GM12878 (cell line): ENCODE measurements at regions not wholly inside any gene's neighbourhood (a gene's known extent, or its start where the extent isn't known, plus 50 kb on each side); places are given as distances from the start of the nearest gene placed in this dataset.

Source experiments
- ATAC-seq: fragments of 200-7000 bp; cut with Tn5 transposase; 3 replicates; pipeline ENCODE4 v1.9.1; 2020; ENCODE audit warnings: mild to moderate bottlenecking, moderate library complexity
- BruUV-seq: library from RNA; stranded (reverse); fragments of 400-500 nt; replicated peaks from 2 replicates; lab custom pipeline; 2021; lab: Mats Ljungman, UMichigan
- CTCF ChIA-PET: fragments of 300-600 bp; sonication (Branson Sonifier 250); formaldehyde crosslinking; extraction: SDS; loops from one replicate; lab custom pipeline; 2021; ENCODE audit warnings: inconsistent platforms; lab: Yijun Ruan, JAX
- POLR2A ChIA-PET: fragments of 350-600 bp; formaldehyde crosslinking; extraction: SDS; loops from one replicate; lab custom pipeline; 2021; ENCODE audit warnings: inconsistent platforms; lab: Charles Lee
- RAD21 ChIA-PET: fragments of 300-600 bp; sonication (Branson Sonifier 250); formaldehyde crosslinking; loops from one replicate; lab custom pipeline; 2023; ENCODE audit warnings: antibody characterized with exemption; ENCODE audit not compliant: unreplicated experiment; lab: Charles Lee
- SMC1A ChIA-PET: fragments of 300-600 bp; sonication (Branson Sonifier 250); formaldehyde crosslinking; loops from one replicate; lab custom pipeline; 2023; ENCODE audit not compliant: unreplicated experiment, uncharacterized antibody; lab: Charles Lee
- DNase-seq: peaks from one replicate; pipeline ENCODE4 v3.0.0-alpha.2; 2011; ENCODE audit warnings: low read depth, low spot score
- FAIRE-seq: peaks from 3 replicates; lab custom pipeline; 2011; peaks lifted over from hg19 to GRCh38; lab: Jason Lieb, UNC
- H2AFZ ChIP-seq: 2 replicates; pipeline ENCODE4 v1.6.0; 2011; ENCODE audit warnings: low read depth, low read length, control low read depth; ENCODE audit not compliant: control insufficient read depth
- H3K27ac ChIP-seq: 2 replicates; pipeline ENCODE4 v1.5.1; 2011; ENCODE audit warnings: control low read depth; ENCODE audit not compliant: control insufficient read depth, insufficient read depth
- H3K27me3 ChIP-seq, 2 experiments: replicated peaks in 1 of 2; 2 replicates each; pipeline versions ENCODE4 v1.6.0 to v1.6.1; 2011; ENCODE audit warnings: low read length in 1 of 2; ENCODE audit not compliant: control insufficient read depth in 2 of 2, insufficient read depth in 2 of 2
- H3K36me3 ChIP-seq, 2 experiments: 2 replicates each; pipeline ENCODE4 v1.5.1; 2011; ENCODE audit warnings: low read length in 1 of 2; ENCODE audit not compliant: control insufficient read depth in 2 of 2, insufficient read depth in 2 of 2
- H3K4me1 ChIP-seq: 2 replicates; pipeline ENCODE4 v1.6.1; 2011; ENCODE audit warnings: mild to moderate bottlenecking, low read length, moderate library complexity, mixed read lengths; ENCODE audit not compliant: control insufficient read depth, insufficient read depth
- H3K4me2 ChIP-seq: 2 replicates; pipeline ENCODE4 v1.6.0; 2011; ENCODE audit warnings: control low read depth; ENCODE audit not compliant: control insufficient read depth, insufficient read depth
- H3K4me3 ChIP-seq: fragments of 200-600 bp; sonication (generic); 2 replicates; pipeline ENCODE4 v1.5.1; 2016
- H3K79me2 ChIP-seq: 2 replicates; pipeline ENCODE4 v1.6.0; 2011; ENCODE audit warnings: low read length; ENCODE audit not compliant: control insufficient read depth, insufficient read depth
- H3K9ac ChIP-seq: 2 replicates; pipeline ENCODE4 v1.8.0; 2011; ENCODE audit warnings: low read length, control low read depth, mixed read lengths; ENCODE audit not compliant: control insufficient read depth, insufficient read depth
- H3K9me3 ChIP-seq: replicated peaks from 3 replicates; pipeline ENCODE4 v1.5.1; 2011; ENCODE audit warnings: mild to moderate bottlenecking, low read length; ENCODE audit not compliant: control insufficient read depth, insufficient read depth
- H4K20me1 ChIP-seq: 2 replicates; pipeline ENCODE4 v1.6.0; 2011; ENCODE audit not compliant: control insufficient read depth, insufficient read depth
- BCL11A ChIP-seq: IDR thresholded peaks from 2 replicates; pipeline ENCODE4 v1.6.1; 2011; ENCODE audit warnings: low read depth, low read length
- CREB1 ChIP-seq: IDR thresholded peaks from 2 replicates; pipeline ENCODE4 v1.6.1; 2012; ENCODE audit warnings: low read depth, mild to moderate bottlenecking, inconsistent platforms
- CREM ChIP-seq: IDR thresholded peaks from 2 replicates; pipeline ENCODE4 v1.6.1; 2014; ENCODE audit warnings: antibody characterized with exemption, low read depth
- E2F4 ChIP-seq: IDR thresholded peaks from 2 replicates; pipeline ENCODE4 v1.6.1; 2012; ENCODE audit warnings: low read depth, low read length, improper control_type of control experiment
- EED ChIP-seq: sonication (generic); IDR thresholded peaks from 2 replicates; pipeline ENCODE4 v1.6.1; 2016; ENCODE audit warnings: antibody characterized with exemption, low read depth
- GABPA ChIP-seq: IDR thresholded peaks from 2 replicates; pipeline ENCODE4 v1.6.1; 2014; ENCODE audit warnings: antibody characterized with exemption, low read depth, mild to moderate bottlenecking, inconsistent platforms
- NFYA ChIP-seq: IDR thresholded peaks from 2 replicates; pipeline ENCODE4 v1.6.1; 2011; ENCODE audit warnings: low read depth, mild to moderate bottlenecking, low read length, improper control_type of control experiment, borderline replicate concordance
- POLR2AphosphoS2 ChIP-seq: IDR thresholded peaks from 2 replicates; pipeline ENCODE4 v1.6.1; 2011; ENCODE audit warnings: low read depth, mild to moderate bottlenecking, low read length, improper control_type of control experiment, moderate library complexity
- RAD21 ChIP-seq: IDR thresholded peaks from 2 replicates; pipeline ENCODE4 v1.6.1; 2011; ENCODE audit warnings: mild to moderate bottlenecking, low read depth, low read length, moderate library complexity; ENCODE audit not compliant: insufficient read depth
- RELA ChIP-seq: fragments of 450-650 bp; IDR thresholded peaks from 2 replicates; pipeline ENCODE4 v1.8.0; 2014; ENCODE audit warnings: borderline replicate concordance; ENCODE audit not compliant: partially characterized antibody
- SREBF1 ChIP-seq: IDR thresholded peaks from 2 replicates; pipeline ENCODE4 v1.6.1; 2012; ENCODE audit warnings: mild to moderate bottlenecking, low read length
- STAT1 ChIP-seq: fragments of 450-650 bp; conservative IDR thresholded peaks from 2 replicates; pipeline ENCODE4 v1.6.1; 2014; ENCODE audit warnings: antibody characterized with exemption, mild to moderate bottlenecking
- WGBS: methylation state at CpG from one replicate; pipeline ENCODE4 v1.1.6; 2016; ENCODE audit warnings: low lambda C conversion rate; ENCODE audit not compliant: insufficient replicate concordance, insufficient coverage; ENCODE audit errors: missing lambda C conversion rate; 5-methylcytosine and 5-hydroxymethylcytosine counted together
- in situ Hi-C: fragments of 300-500 bp; cut with MboI; formaldehyde crosslinking; loops from 9 replicates; pipeline ENCODE4 v1.14.3; 2018; ENCODE audit warnings: mixed read lengths
- intact Hi-C: fragments of 100-400 bp; cut with micrococcal nuclease; formaldehyde crosslinking; loops from one replicate; pipeline ENCODE4 v1.14.2; 2022; ENCODE audit not compliant: unreplicated experiment
- TF ChIP-seq, protein P1 (sequence below): IDR thresholded peaks from 2 replicates; pipeline ENCODE4 v1.6.1; 2011; ENCODE audit warnings: borderline replicate concordance, low read depth, mild to moderate bottlenecking, moderate library complexity, mixed read lengths, low read length; ENCODE audit not compliant: insufficient read depth; ENCODE audit errors: extremely low read length

DNA sequence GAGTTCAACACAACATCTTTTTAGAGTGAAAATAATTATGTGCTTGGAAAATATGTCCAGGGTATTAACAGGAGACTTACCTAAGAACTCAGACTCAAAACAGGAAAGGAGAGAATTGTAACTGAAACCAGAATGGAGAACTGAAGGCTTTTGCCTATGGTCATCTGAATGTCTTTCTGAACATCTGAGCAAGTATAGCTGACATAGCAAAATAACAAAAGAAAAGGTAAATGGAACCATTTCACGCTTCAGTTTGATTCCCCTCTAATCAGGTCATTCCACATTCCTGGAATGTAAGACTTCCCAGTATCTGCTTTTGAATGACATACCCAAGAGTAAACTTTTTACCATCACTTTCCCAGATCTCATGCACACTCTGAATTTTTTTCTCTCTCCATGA, 500.4 kb upstream of the HS3ST1 start:
- 0% methylated on average over 1 of the region's 1 CpG for WGBS
- ChIA-PET POLR2A (no interaction called here), CTCF (no interaction called here), RAD21 (no interaction called here), SMC1A (no interaction called here)
- Histone ChIP-seq H3K27ac (no peak overlapping the region), H4K20me1 (no peaks in the 10 kb centered on the region), H2AFZ (no peak overlapping the region), H3K79me2 (no peaks in the 10 kb centered on the region), H3K27me3 (no peaks in the 10 kb centered on the region), H3K9me3 (no peaks in the 10 kb centered on the region), H3K4me3 (no peak overlapping the region), H3K9ac (no peak overlapping the region), H3K36me3 (no peaks in the 10 kb centered on the region), H3K4me2 (no peak overlapping the region), H3K4me1 (no peaks in the 10 kb centered on the region)
- in situ Hi-C loops = no loop called here
- no peak for DNase-seq
- intact Hi-C loops = no loop called here
- no peak for FAIRE-seq
- ATAC-seq = no peak
- BruUV-seq = no TSS peak
- TF ChIP-seq SREBF1 (no peak), CREB1 (no peak), POLR2AphosphoS2 (no peak), RELA (no peak), STAT1 (no peak), E2F4 (no peak), EED (no peak), GABPA (no peak), BCL11A (no peak), RAD21 (no peak), CREM (no peak), NFYA (no peak)
- TF ChIP-seq, protein P1, sequence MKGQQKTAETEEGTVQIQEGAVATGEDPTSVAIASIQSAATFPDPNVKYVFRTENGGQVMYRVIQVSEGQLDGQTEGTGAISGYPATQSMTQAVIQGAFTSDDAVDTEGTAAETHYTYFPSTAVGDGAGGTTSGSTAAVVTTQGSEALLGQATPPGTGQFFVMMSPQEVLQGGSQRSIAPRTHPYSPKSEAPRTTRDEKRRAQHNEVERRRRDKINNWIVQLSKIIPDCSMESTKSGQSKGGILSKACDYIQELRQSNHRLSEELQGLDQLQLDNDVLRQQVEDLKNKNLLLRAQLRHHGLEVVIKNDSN = no peak
